ENCODE measurements at regions not wholly inside any gene's neighbourhood (a gene's known extent, or its start where the extent isn't known, plus 50 kb on each side); places are given as distances from the start of the nearest gene placed in this dataset.

GRCh38 chr1:18043871-18044270, 63.7 kb upstream of the IGSF21 start:
- FAIRE-seq (no peak), DNase-seq (ENCODE audit: insufficient read length, low spot score) (no peak)
- TF ChIP-seq POLR2A (IDR thresholded peaks at IDR 0.05; ENCODE audit: low read depth, low read length) = no peak

GRCh38 chr1:18045203-18045602, 62.4 kb upstream of the IGSF21 start:
- DNase-seq (ENCODE audit: insufficient read length, low spot score) (no peak), FAIRE-seq (no peak)
- no peak for TF ChIP-seq POLR2A (IDR thresholded peaks at IDR 0.05; ENCODE audit: low read depth, low read length)

GRCh38 chr1:18045621-18046020, 62.0 kb upstream of the IGSF21 start:
- no peak for DNase-seq (ENCODE audit: insufficient read length, low spot score)
- FAIRE-seq = no peak
- TF ChIP-seq POLR2A (IDR thresholded peaks at IDR 0.05; ENCODE audit: low read depth, low read length) = no peak

GRCh38 chr1:18047122-18047521, 60.5 kb upstream of the IGSF21 start:
- no peak for DNase-seq (ENCODE audit: insufficient read length, low spot score)
- FAIRE-seq = no peak
- no peak for TF ChIP-seq POLR2A (IDR thresholded peaks at IDR 0.05; ENCODE audit: low read depth, low read length)

GRCh38 chr1:18049228-18049627, 58.4 kb upstream of the IGSF21 start:
- no peak for TF ChIP-seq POLR2A (IDR thresholded peaks at IDR 0.05; ENCODE audit: low read depth, low read length)
- no peak for DNase-seq (ENCODE audit: insufficient read length, low spot score)
- no peak for FAIRE-seq

- TF ChIP-seq POLR2A (IDR thresholded peaks at IDR 0.05; ENCODE audit: low read depth, low read length) = no peak
- no peak for FAIRE-seq
These were observed 54.9 kb upstream of the IGSF21 start for GRCh38 chr1:18052671-18053070.

GRCh38 chr1:18055156-18055555, 52.4 kb upstream of the IGSF21 start:
- no peak for FAIRE-seq
- no peak for TF ChIP-seq POLR2A (IDR thresholded peaks at IDR 0.05; ENCODE audit: low read depth, low read length)
- no peak for DNase-seq (ENCODE audit: insufficient read length, low spot score)

More at GRCh38 chr1:18052671-18053070, 54.9 kb upstream of the IGSF21 start:
- no peak for DNase-seq (ENCODE audit: insufficient read length, low spot score)

- no peak for FAIRE-seq
- TF ChIP-seq POLR2A (IDR thresholded peaks at IDR 0.05; ENCODE audit: low read depth, low read length) = no peak
- DNase-seq (ENCODE audit: insufficient read length, low spot score) = no peak
These were observed 51.1 kb upstream of the IGSF21 start for GRCh38 chr1:18056545-18056944.

- FAIRE-seq (no peak), DNase-seq (ENCODE audit: insufficient read length, low spot score) (no peak)
- no peak for TF ChIP-seq POLR2A (IDR thresholded peaks at IDR 0.05; ENCODE audit: low read depth, low read length)
These were observed 50.0 kb upstream of the IGSF21 start for GRCh38 chr1:18057623-18058022.

Data from H54 (cell line).